IMR-90 (cell line): ENCODE measurements at regions not wholly inside any gene's neighbourhood (a gene's known extent, or its start where the extent isn't known, plus 50 kb on each side); places are given as distances from the start of the nearest gene placed in this dataset.

Experiments
- ATAC-seq: fragments of 200-7000 bp; cut with Tn5 transposase; 2 replicates; pipeline ENCODE4 v1.9.1; 2020; ENCODE audit warnings: low read depth, mild to moderate bottlenecking, moderate library complexity
- BruUV-seq: library from RNA; stranded (reverse); fragments of 400-500 nt; replicated peaks from 2 replicates; lab custom pipeline; 2021; lab: Mats Ljungman, UMichigan
- CTCF ChIA-PET: fragments of 300-600 bp; formaldehyde crosslinking; extraction: SDS; loops from one replicate; lab custom pipeline; 2021; ENCODE audit warnings: antibody characterized with exemption; lab: Yijun Ruan, JAX
- POLR2A ChIA-PET: fragments of 300-600 bp; sonication (Branson Sonifier 250); formaldehyde crosslinking; loops from one replicate; lab custom pipeline; 2022; ENCODE audit warnings: antibody characterized with exemption; ENCODE audit not compliant: unreplicated experiment; lab: Charles Lee
- DNase-seq: peaks from one replicate; pipeline ENCODE4 v3.0.0; 2013
- H2AFZ ChIP-seq: replicated peaks from 2 replicates; pipeline ENCODE3; 2013; ENCODE audit warnings: low read length, mild to moderate bottlenecking; ENCODE audit not compliant: poor library complexity
- H2AK5ac ChIP-seq: 2 replicates; pipeline ENCODE4 v1.6.1; 2013; ENCODE audit warnings: low read depth, low read length, inconsistent platforms
- H2AK9ac ChIP-seq: replicated peaks from 2 replicates; pipeline ENCODE3; 2013; ENCODE audit warnings: mild to moderate bottlenecking, low read depth, low read length, moderate library complexity; ENCODE audit not compliant: poor library complexity
- H2BK120ac ChIP-seq: 2 replicates; pipeline ENCODE4 v1.6.1; 2013; ENCODE audit warnings: low read depth, low read length, inconsistent platforms
- H2BK15ac ChIP-seq: 3 replicates; pipeline ENCODE4 v1.6.1; 2013; ENCODE audit warnings: low read depth, low read length, inconsistent platforms
- H2BK20ac ChIP-seq: 2 replicates; pipeline ENCODE4 v1.6.1; 2013; ENCODE audit warnings: low read depth, mild to moderate bottlenecking, inconsistent platforms, low read length, moderate library complexity
- H2BK5ac ChIP-seq: 2 replicates; pipeline ENCODE4 v1.6.1; 2013; ENCODE audit warnings: mild to moderate bottlenecking, low read depth, low read length, inconsistent platforms; ENCODE audit not compliant: poor library complexity, severe bottlenecking
- H3K14ac ChIP-seq: replicated peaks from 2 replicates; pipeline ENCODE4 v1.6.1; 2013; ENCODE audit warnings: low read depth, low read length, inconsistent platforms
- H3K18ac ChIP-seq: 2 replicates; pipeline ENCODE4 v1.6.1; 2013; ENCODE audit warnings: low read depth, low read length, control low read depth
- H3K23ac ChIP-seq: 2 replicates; pipeline ENCODE4 v1.6.1; 2013; ENCODE audit warnings: low read depth, low read length, inconsistent platforms
- H3K27ac ChIP-seq: 2 replicates; pipeline ENCODE4 v1.5.1; 2013; ENCODE audit warnings: mild to moderate bottlenecking, control low read depth, low read length; ENCODE audit not compliant: insufficient read depth
- H3K27me3 ChIP-seq: 2 replicates; pipeline ENCODE4 v1.6.1; 2013; ENCODE audit warnings: low read length; ENCODE audit not compliant: control insufficient read depth, insufficient read depth
- H3K36me3 ChIP-seq: 2 replicates; pipeline ENCODE4 v1.6.1; 2013; ENCODE audit warnings: low read length, mixed read lengths; ENCODE audit not compliant: control insufficient read depth, insufficient read depth
- H3K4ac ChIP-seq: 2 replicates; pipeline ENCODE4 v1.6.1; 2013; ENCODE audit warnings: low read depth, low read length, inconsistent platforms
- H3K4me1 ChIP-seq: 2 replicates; pipeline ENCODE4 v1.6.1; 2013; ENCODE audit warnings: low read length, mixed read lengths; ENCODE audit not compliant: control insufficient read depth, insufficient read depth
- H3K4me2 ChIP-seq: 2 replicates; pipeline ENCODE4 v1.6.1; 2013; ENCODE audit warnings: low read depth, mild to moderate bottlenecking, control low read depth, low read length, moderate library complexity
- H3K4me3 ChIP-seq: 2 replicates; pipeline ENCODE4 v1.5.1; 2013; ENCODE audit warnings: low read depth, mild to moderate bottlenecking, control low read depth, low read length, moderate library complexity; ENCODE audit not compliant: insufficient read depth
- H3K56ac ChIP-seq: 2 replicates; pipeline ENCODE4 v1.6.1; 2013; ENCODE audit warnings: low read length, inconsistent platforms; ENCODE audit not compliant: insufficient read depth; ENCODE audit errors: extremely low read depth
- H3K79me1 ChIP-seq, 2 experiments: 2 replicates each; pipeline ENCODE4 v1.6.1; 2013; ENCODE audit warnings: low read length in 2 of 2, inconsistent platforms in 1 of 2, low read depth in 1 of 2
- H3K9ac ChIP-seq: 2 replicates; pipeline ENCODE4 v1.6.1; 2013; ENCODE audit warnings: low read depth, low read length, control low read depth
- H3K9me1 ChIP-seq: 2 replicates; pipeline ENCODE4 v1.6.1; 2013; ENCODE audit warnings: low read length, inconsistent platforms; ENCODE audit not compliant: insufficient read depth
- H3K9me3 ChIP-seq: 2 replicates; pipeline ENCODE4 v1.6.1; 2013; ENCODE audit warnings: low read length; ENCODE audit not compliant: control insufficient read depth, insufficient read depth
- H4K20me1 ChIP-seq: 2 replicates; pipeline ENCODE4 v1.6.1; 2013; ENCODE audit warnings: low read length, inconsistent platforms; ENCODE audit not compliant: insufficient read depth
- H4K5ac ChIP-seq: 2 replicates; pipeline ENCODE4 v1.6.1; 2013; ENCODE audit warnings: mild to moderate bottlenecking, low read depth, low read length, control low read depth
- H4K8ac ChIP-seq, 2 experiments: 2 replicates each; pipeline ENCODE4 v1.6.1; 2013; ENCODE audit warnings: low read depth in 2 of 2, low read length in 2 of 2, control low read depth in 1 of 2, inconsistent platforms in 1 of 2
- H4K91ac ChIP-seq: 2 replicates; pipeline ENCODE4 v1.6.1; 2013; ENCODE audit warnings: low read depth, low read length, inconsistent platforms; ENCODE audit not compliant: insufficient read depth
- CEBPB ChIP-seq: IDR thresholded peaks from 2 replicates; pipeline ENCODE4 v1.6.1; 2012; ENCODE audit warnings: low read depth, low read length, improper control_type of control experiment
- CHD1 ChIP-seq: IDR thresholded peaks from 2 replicates; pipeline ENCODE4 v1.6.1; 2012; ENCODE audit warnings: low read depth, low read length, improper control_type of control experiment
- ELK1 ChIP-seq: fragments of 150-350 bp; IDR thresholded peaks from 2 replicates; pipeline ENCODE4 v1.6.1; 2016; ENCODE audit warnings: low read depth, mild to moderate bottlenecking, low read length, moderate library complexity, borderline replicate concordance
- FOS ChIP-seq: fragments of 150-350 bp; IDR thresholded peaks from 2 replicates; pipeline ENCODE4 v1.6.1; 2016; ENCODE audit warnings: low read depth, low read length
- MAFK ChIP-seq: IDR thresholded peaks from 2 replicates; pipeline ENCODE4 v1.6.1; 2012; ENCODE audit warnings: low read depth, low read length, improper control_type of control experiment
- NFE2L2 ChIP-seq: fragments of 150-350 bp; IDR thresholded peaks from 2 replicates; pipeline ENCODE4 v1.6.1; 2016; ENCODE audit warnings: low read depth, mild to moderate bottlenecking, low read length
- POLR2A ChIP-seq: IDR thresholded peaks from 2 replicates; pipeline ENCODE4 v1.6.1; 2012; ENCODE audit warnings: mild to moderate bottlenecking, low read depth, low read length
- WGBS, 2 experiments: methylation state at CpG; one replicate each; pipeline versions ENCODE4 v1.1.5 to v1.1.7; 2013; ENCODE audit warnings: missing lambda C conversion rate in 2 of 2; ENCODE audit not compliant: insufficient read length in 1 of 2; ENCODE audit errors: extremely low coverage in 2 of 2; 5-methylcytosine and 5-hydroxymethylcytosine counted together
- dilution Hi-C: fragments of 300-500 bp; cut with HindIII; formaldehyde crosslinking; loops from one replicate; pipeline ENCODE4 v1.14.3; 2018; ENCODE audit warnings: low sequenced_read_pairs; ENCODE audit not compliant: unreplicated experiment
- in situ Hi-C: fragments of 300-500 bp; cut with MboI; formaldehyde crosslinking; loops from 3 replicates; pipeline ENCODE4 v1.14.3; 2019; ENCODE audit warnings: low sequenced_read_pairs, inconsistent platforms, mixed read lengths
- intact Hi-C: fragments of 100-400 bp; cut with micrococcal nuclease; formaldehyde crosslinking; loops from 2 replicates; pipeline ENCODE4 v1.10.0; 2022

GRCh38 chr5:82925061-82925411 is 152.2 kb downstream of the TMEM167A start:
- Histone ChIP-seq H3K4ac (no peak overlapping the region), H2AK5ac (no peak overlapping the region), H2AFZ (no peak overlapping the region), H4K5ac (no peak overlapping the region), H3K36me3 (no peaks in the 10 kb centered on the region), H3K9me1 (no peaks in the 10 kb centered on the region), H3K4me1 (no peaks in the 10 kb centered on the region), H2AK9ac (no peak overlapping the region), H3K56ac (no peak overlapping the region), H3K9ac (no peak overlapping the region), H3K4me2 (no peak overlapping the region), H4K8ac (no peak overlapping the region), H3K18ac (no peak overlapping the region), H2BK15ac (no peak overlapping the region), H3K9me3 (no peaks in the 10 kb centered on the region), H3K79me1 (no peaks in the 10 kb centered on the region), H4K20me1 (no peaks in the 10 kb centered on the region), H4K91ac (no peak overlapping the region), H3K27ac (no peak overlapping the region), H3K23ac (no peak overlapping the region), H2BK20ac (no peak overlapping the region), H2BK120ac (no peak overlapping the region), H3K4me3 (no peak overlapping the region), H3K14ac (no peak overlapping the region), H3K27me3 (peaks cover 6% of the 10 kb centered on the region), H2BK5ac (no peak overlapping the region)
- DNase-seq (no peak), ATAC-seq (no peak)
- ChIA-PET CTCF (no interaction called here), POLR2A (no interaction called here)
- no peak for TF ChIP-seq MAFK
- no peak for TF ChIP-seq POLR2A
- TF ChIP-seq NFE2L2 = no peak
- TF ChIP-seq FOS = no peak
- no peak for TF ChIP-seq CHD1
- no peak for TF ChIP-seq CEBPB
- no peak for TF ChIP-seq ELK1
- dilution Hi-C loops (no loop called here), in situ Hi-C loops (no loop called here), intact Hi-C loops (no loop called here)
- no CpG with 5 or more reads among the region's 3 CpGs for WGBS, 2 experiments
- no TSS peak for BruUV-seq
